HG03457 (cell line): ENCODE measurements at regions not wholly inside any gene's neighbourhood (a gene's known extent, or its start where the extent isn't known, plus 50 kb on each side); places are given as distances from the start of the nearest gene placed in this dataset.

Experiments used
- ATAC-seq: cut with Tn5 transposase; IDR thresholded peaks from one replicate; pipeline ENCODE4 v1.9.1; 2021; ENCODE audit warnings: moderate number of reproducible peaks; ENCODE audit not compliant: unreplicated experiment

DNA sequence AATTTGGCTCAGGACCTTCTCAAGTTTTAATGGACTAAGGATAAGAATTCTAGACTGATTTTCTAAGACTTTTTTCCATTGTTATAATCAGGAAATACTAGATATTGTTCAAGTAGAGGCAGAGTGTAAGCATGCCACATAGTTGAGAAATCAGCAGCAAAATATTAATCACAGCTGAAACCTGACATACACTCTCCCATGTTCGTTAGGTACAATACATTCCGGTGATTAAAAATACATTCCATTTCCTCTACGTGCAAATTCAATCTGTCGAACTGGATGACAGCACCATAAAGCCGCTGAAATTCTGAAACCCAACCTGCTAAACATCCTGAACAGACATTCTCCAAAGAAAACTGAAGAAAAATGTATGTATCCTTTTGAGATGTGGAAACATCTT, 587.6 kb upstream of the DIPK2B start:
- ATAC-seq = no peak

DNA sequence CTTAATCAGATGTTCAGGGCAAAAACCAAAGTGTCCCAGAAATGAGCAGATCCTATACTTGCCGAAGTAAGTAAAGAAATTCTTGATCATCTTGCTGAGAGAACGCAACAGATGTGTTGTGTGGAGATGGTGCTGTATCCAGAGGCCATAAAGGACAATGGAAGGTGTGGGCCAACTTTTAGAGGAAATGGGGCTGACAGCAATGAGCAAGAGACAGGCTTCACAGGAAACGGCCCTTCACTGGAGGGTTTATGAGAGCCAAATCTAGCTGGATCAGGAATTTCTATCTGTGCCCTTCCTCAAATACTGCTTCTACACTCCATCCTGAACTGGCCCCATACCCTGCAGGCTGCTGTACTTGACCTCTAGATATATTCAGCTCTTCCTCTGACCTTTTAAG, 583.9 kb upstream of the DIPK2B start:
- ATAC-seq = no peak

DNA sequence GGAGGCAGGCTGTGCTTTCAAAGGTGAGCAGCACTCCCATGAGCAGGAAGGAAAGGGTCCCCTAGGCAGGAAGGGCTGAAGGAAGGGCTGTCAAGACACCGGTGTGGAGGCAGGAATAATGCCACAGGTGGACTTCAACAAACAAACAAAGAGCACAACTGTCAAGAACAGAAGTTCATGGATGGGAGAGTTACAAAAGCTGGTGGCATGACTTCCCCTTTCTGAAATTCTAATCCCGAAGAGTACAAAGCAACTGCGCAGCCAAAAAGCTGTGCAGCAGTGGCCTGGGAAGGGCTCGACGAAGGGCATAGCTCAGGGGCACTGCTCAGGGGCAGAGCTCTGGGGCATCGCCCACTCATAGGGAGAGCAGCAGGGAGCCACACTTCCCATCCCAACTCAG, 582.3 kb upstream of the DIPK2B start:
- ATAC-seq = no peak

DNA sequence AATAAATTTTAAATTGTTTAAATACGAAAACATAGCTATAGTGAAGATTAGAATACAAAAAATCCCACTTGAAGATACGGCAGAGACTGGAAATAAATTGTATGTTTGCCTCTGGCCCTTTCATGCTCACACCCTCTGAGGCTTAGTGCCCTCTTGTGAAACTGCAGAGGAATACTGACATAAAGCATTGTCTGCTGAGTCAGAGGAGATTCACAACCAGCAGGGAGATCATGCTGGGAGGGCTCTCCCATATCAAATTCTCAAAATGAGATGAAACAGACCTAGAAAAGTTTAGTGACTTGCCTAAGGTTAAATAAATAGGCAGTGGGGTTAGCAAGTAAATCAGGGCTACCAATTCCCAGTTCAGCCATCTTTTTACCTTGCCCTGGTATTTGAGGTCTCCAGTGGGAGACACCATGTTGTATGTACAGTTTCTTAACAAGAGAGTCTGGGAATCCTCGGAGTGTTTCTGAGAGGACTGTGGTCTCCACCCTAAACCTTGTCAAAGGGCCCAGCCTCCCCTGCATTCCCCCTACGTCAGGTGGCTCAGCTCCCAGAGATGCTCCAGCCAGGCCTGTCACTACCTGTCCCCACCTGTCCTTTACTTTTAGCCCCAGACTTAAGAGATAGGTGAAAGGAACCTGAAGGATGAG, 581.4 kb upstream of the DIPK2B start:
- no peak for ATAC-seq

DNA sequence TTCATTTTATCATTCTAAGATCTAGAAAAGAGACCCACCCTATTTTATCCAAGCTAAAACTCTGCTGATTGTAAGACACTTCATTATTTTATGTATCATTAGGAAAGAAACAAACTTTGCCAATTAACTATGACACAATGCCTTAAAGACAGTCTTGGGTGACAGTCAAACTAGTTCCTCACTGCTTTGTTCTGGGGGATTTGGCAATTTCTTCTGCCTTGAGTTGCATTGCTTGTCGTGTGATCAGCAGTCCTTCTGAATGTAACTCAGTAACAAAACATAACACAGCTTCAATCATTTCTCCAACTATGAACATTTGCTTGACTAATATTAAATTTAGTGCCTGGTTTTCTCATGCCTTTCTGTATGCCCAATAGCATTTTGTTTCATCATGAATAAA, 577.9 kb upstream of the DIPK2B start:
- ATAC-seq = no peak

DNA sequence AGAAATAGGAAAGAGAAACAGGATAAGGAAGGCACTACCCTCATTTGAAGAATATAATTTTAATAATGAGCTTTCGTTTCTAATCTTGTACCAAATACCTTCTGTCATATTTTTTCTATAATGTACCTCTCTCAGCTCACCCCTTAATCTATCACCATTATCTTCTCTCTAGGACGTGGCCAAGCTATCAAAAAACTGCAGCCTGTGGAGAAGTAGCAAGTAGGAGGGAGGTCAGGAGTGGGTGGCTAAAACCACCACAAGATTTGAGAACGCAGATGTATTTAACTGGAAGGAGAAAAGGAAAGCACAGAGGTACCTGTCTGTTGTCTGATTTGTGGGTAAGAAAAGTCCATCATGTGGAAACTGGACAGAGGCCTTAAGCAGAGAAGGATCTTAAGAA, 576.7 kb upstream of the DIPK2B start:
- ATAC-seq = no peak

DNA sequence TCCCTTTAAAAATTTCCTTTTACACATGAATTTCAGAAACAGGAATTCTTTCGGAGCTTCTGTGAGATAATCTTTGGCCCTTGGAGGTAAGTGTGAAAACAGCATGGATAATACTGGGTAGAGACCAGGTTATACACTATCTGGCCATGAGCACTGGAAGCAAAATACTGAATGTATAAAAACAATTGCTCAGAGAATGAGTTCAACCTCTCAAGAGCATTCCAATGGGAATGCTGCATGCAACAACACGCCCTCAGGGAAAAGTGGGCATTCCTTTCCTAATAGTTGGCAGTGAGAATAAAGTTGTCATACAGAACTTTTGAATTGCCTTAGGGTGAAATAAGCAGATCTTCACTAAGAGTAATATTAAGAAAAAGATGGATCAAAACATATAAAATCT, 574.8 kb upstream of the DIPK2B start:
- no peak for ATAC-seq

DNA sequence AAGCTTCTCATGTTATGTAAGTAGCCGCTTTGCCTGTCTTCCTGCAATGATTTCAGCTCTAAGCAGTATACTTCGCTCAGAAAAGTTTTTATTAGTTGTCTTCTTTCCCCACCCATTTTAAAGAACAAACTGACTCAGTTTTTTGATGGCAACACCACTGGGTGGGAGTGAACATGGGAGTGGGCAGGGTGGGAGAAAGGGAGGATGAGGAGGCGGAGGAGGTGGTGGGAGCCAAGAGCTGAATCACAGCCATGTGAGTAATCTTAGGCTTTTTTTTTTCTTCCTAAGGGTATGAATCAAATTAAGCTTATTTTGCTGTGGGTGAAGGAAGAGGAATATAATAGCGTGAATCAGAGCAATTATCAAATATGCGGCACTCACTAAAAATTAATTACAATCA, 574.3 kb upstream of the DIPK2B start:
- no peak for ATAC-seq

DNA sequence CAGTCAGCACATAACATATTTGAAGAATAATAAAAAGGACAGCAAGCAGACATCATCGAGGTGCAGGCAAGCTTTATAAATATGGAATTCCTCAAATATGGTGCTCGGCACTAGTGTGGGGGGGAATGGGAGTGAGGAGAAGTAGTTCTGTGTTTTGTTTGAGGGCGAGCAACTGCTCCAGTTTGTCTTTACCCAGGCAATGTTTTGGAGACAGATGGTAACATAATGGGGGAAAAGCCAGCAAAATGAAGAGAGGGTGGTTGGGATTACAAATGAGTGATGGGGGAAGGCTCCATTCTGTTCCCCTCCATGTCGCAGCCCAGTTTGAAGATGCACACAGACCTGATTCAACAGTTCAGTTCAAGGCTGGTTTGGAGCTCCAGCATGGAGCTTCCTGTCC, 572.9 kb upstream of the DIPK2B start:
- ATAC-seq = no peak

DNA sequence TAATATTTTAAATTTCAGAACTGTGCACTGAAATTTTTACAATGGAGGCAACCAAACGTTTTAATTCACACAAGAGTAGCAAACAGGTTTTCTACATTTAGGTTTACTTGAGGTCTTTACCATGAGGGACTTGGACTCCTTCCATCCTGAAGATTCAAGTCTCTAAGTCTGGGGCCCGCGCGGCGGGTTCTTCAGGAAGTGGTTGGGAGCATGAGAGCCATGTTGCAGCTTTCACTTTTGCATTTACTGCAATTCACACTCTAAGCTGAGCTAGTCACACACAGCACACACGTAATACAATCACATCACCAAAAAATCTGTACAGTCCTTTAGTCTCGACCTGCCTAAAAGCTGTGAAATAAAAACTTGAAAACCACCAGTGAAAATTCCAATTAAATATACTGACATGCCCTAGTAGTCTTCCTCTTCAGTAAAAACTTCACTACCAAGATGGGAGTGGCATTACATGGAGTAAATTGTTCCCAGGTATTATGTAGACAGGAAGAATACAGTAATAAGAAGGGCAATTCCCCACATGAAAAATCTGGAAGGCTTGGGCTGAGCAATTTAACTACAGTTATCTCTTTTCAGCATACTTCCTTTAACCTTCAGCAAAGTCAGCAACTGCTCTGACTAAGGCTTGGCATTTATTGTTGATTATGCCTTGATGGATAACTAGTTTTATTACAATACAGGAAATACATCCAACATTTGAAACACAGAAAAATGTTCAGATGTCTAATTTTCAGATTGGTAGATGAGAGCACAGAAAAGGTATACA, 571.1 kb upstream of the DIPK2B start:
- ATAC-seq = no peak

DNA sequence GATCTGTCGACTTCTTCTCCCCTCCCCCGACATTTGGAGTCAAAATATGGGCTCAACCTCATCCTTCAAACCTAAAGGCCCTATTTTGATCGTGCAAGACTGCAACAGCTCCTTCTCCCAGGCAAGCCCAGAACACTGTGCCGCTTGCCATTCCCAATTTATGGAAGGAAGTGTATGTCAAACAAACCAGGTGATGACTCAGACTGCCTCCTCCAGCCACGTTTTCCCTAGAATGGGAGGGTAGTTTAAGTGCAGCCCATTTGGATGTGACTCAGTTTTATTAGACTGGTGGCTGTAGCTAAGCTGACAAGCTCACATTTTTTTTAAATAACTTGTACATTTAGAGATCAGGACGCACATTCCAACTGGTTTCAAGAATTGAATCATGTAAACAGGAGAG, 570.4 kb upstream of the DIPK2B start:
- no peak for ATAC-seq

DNA sequence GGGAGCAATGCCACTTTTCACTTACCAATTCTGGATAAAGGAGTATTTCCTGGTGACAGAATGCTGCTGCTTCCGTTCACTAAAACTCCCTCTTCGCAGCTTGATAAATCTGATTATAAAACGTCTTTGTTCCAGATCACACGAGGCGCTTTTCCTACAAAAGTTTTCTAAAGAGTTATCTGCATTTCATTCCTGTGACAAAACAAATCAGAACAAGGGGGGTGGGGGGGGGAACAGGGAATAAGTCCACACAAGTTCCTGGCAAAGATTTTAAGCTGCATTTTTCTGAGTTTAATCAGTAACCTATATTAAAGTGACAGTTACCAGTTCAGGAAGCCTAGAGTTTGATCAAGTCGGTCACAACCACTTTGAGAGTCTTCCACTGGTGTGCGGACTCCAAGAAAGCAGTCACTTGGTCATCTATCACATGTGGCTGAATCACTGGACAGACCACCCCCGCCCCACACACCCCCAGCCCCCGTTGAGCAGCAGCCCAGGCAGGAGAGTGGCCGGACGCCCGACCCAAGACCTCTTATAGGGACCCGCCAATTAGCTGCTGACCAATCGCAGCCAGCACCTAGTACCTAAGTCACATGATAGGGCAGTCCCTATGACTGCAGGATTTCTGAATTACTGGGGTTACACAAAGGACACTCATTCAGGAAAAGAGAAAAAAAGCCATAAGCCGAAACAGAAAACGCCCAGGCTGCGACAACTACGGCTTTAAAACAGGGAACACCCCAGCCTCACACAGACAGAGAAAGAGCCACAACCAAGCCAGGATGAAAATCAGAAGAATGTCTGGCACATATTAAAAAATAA, 569.3 kb upstream of the DIPK2B start:
- ATAC-seq = peak; percentile 80

DNA sequence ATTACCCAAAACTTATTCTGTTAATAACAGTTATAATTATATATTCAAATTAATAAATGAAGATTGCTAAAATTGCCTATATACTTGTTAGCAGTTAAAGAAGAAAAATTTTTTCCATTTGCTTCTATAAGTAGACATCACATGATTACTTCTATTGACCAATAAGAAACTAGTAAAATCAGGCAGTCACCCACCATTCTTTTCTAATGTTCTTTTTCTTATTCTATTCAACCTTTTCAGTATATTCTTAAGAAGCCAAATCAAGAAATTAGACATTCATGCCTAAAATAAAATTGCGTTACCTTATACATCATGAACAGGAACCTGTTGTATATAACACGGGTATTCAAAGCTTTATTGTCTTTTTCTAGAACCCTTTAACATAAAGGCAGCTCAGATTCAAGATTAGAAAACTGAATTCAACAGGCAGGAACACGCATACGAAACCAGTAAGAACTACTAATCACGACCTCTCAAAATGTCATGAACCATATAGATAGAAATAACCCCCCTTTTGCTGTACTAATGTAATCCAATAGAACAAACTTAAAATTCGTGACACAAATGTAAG, 568.1 kb upstream of the DIPK2B start:
- ATAC-seq = no peak

DNA sequence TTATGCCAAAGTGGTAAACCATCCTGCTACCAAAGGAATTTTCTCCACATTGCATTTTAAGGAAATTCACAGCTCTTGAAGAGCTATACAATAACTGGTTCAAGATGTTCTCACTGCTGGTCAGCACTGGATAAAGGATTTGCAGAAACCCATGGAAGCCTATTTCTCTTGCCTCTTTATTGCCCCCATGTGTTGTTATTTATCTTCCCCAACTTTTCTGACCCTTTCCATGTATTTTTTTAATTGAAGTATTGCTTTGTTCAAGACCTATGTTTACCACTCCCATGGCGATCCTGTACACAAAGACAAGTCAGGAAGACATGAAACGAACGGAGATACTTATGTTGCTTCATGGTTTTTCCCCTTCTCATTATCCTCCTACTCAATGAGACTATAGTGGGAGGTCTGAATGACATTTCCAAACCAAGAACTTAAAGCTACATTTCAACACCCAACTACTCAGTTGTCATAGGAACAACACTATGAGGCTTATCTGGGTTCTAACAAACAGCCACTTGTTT, 566.4 kb upstream of the DIPK2B start:
- ATAC-seq = no peak

DNA sequence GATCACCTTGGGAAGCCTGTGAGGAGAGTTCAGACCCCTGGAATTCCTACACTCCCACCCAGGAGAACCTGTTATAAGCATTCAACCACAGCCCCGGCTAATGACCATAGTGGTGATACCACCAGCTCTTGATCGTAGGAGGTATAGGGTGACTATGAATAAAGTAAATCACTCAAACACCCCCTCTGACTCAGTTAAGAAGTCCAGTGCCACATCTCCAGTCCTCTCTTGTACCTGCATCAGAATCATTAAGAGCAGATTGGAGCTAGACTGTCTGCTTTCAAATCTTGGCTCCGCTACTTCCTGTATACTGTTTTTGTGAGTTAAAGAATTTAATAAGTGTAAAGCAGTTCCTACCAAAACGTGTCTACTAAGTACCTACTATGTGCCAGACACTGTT, 565.1 kb upstream of the DIPK2B start:
- no peak for ATAC-seq

DNA sequence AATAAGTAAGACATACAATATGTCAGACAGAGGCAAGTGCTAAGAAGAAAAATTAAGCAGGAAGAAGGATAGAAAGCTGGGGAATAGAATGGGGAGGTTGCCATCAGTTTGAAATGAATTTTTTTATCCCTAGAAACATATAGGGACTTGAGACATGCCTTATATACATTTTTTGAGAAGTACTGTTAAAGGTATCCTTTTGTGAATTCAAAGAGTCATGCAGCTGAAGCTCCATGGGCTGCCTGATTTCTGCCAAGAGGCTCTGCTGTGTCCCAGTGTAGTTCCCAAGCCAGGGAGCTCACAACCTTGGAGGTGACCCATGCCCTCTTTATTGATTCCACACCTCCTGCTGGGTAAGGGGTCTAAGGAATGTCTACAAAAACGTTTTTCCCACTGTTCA, 564.6 kb upstream of the DIPK2B start:
- ATAC-seq = no peak

DNA sequence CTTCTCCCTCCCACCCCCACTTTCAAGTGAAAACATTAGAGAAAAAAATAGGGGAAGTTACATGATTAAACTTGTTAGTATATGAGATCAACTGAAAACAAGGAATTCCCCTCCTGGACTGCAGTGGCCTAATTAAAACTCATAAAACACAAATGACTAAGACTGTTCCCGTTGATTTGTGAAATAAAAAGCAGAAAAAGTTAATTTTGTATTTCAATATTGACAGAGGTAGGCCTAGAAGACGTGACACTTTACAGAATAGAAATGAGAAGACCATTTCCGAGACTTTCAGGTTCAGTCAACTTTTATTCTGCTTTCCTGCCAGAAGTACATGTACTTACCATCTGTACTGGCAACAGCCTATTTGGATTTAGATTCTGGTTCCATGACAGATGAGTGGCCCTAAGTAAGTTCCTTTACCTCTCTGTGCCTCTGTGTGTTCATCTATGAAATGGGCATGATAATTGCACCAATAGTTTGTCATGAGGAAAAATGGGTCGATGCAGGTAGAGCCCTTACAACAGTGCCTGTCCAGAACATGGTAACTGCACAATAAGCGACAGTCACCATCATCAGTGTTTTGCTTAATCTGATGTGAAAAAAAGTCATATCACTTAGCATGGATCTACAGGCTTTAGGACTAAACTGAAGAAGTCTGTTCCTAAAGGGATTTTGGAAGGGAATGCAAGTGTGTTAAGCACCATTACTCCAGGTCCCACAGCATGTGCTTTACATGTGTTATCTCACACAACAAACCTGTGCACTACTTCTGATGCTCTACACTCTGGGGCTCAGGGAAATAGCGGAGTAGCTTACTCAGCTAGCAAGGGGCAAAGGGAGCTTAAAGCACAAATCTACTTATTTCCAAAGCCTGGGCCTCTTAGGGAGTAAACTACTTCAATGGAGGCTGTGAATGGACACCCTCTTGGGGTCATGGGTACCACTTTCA, 562.3 kb upstream of the DIPK2B start:
- ATAC-seq = no peak

DNA sequence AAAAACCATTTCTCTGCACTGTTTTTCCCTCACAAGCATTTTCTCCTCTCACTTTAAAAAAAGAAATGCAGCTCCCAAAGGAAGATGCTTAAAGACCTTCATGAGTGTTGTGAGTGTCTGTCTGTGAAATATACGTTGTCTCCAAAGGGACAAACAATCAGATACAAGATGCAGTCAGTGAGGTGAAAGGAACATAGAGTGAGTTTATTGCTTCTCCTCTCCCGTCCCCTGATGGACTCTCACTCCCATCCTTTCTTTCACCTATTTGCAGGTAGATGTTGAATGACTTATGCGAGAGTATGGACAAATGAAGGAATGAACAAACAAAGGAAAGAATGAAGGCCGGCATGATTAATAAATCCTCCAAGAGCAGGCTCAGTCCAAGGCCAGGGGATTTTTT, 561.2 kb upstream of the DIPK2B start:
- no peak for ATAC-seq

DNA sequence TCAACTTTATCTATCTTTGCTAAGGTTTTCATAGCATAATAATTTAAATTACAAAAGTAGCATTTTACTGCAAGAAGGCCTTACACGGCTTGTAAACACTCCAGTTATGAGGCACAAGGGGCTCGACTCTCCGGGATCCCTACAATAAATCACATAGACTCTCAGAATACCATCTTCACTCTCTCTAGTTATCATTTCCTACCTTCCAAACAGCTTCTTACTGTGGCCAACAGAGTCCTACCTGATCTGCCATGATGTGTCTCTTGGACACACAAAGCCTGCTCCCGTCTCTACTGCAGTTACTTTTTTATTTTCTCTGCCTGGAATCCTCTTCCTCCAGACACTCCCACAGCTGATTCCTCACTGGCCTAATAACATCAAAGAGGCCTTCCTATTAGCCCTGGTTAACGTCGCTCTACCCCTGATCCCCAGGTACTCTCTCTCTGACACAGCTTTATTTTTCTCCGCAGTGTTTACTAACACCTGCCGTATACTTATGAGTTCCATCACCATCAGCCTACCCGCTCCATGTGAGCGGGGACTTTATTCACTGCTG, 559.6 kb upstream of the DIPK2B start:
- no peak for ATAC-seq
